ENCODE measurements at regions not wholly inside any gene's neighbourhood (a gene's known extent, or its start where the extent isn't known, plus 50 kb on each side); places are given as distances from the start of the nearest gene placed in this dataset.
A peak's percentile ranks its signal among the peaks of the same experiment; 100 is the strongest.

DNA sequence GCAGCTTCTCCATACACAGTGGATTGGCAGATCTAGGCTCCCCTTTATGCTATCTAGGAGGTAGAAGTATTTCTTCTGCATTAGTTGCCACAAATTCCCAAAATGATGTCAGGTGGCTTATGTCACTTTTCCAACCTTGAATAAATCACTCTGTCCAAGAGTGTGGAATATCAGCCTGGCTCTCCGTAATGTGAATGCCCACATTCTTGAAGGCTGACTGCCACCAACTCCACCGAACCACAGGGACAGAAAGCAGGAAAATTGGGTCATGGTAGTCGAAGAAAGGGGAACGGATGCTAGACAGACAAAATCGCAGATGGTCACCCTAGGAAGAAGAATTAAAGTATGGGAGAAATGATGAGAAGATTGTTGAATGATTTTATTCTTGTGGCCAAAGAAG, 624.9 kb upstream of the CDH2 start:
- no peak for DNase-seq

DNA sequence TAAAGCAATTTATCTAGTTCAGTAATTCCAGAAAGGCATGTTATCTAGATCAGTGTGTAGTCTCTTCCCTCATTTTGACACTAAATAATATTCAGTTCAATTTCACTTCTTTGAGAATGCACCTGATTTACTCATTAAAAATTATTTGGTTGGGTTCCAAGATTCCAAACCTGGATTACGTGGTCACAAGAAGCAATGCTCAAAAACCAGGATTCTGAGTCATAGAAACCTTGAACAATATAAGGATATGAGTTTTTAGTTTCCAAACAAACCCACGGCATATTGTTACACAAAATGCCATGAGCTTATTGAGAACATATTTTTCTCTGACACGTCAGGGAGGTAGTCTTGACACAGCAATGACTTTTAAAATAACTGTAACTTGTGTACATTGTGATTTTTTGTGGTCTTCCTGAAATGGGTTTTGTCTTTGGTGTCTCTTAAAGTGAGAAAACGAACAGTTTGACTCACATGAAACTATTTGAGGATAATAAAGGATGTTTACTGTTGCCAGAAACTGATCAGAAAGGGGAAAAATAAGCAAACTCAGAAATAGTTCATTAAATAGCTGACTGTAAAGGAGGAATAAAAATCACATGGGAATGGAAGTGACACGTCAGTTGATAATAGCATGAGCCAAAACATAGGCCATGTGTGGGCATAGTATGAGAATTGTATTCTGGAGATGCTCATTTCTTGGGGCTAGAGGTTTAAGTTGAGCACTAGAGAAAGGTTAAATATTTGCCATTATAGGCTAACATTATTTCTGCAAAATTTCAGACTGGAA, 617.7 kb upstream of the CDH2 start:
- no peak for DNase-seq

DNA sequence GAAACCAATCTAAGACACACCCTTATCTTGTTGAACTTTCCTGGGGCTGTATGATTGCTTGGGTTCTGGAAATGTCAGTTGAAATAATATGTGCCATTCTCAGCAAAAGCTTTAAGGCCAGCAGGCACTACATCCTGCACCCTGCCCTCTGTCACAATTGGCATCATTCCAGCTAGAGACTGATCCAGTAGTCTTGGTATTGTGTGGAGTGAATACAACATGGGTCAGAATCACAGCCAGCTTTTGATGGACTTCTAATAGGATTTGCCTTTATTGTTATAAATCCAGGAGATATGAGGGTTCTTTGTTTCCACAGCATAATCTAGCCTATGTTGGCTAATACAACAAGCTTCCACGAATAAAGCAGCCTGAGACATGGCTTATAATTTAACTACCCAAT, 617.0 kb upstream of the CDH2 start:
- DNase-seq = peak in 1 of 56 donors; percentile 12

DNA sequence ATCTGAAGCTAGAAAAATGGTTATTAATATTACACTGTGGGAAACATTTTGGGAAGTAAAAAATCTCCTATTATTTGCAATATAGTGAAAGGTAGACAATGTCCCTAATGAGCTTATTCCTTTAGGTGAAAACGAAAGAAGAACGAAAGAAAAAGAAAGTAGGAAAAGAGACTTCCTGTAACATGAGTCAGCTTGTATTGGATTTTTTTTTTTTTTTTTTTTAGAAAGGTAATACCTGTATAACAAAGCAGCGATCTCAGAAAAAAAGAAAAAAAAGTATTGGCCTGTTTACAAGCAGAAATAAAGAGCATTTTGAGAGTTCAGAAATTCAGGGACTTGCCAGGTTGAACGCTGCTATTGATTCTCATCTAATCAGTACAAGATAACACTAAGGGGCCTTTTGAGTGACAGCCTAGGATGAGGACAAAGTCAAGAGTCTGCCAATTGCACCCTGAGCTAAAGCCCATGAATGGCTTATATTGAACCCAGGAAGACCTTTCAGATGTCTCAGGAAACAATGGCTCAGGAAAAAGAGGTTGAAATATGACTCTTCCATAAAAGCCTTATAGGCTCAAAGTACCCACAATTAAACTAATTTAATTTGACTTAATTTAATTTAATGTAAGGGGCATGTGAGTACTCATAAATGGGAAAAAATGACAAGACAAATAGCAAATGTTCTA, 615.6 kb upstream of the CDH2 start:
- DNase-seq = no peak

DNA sequence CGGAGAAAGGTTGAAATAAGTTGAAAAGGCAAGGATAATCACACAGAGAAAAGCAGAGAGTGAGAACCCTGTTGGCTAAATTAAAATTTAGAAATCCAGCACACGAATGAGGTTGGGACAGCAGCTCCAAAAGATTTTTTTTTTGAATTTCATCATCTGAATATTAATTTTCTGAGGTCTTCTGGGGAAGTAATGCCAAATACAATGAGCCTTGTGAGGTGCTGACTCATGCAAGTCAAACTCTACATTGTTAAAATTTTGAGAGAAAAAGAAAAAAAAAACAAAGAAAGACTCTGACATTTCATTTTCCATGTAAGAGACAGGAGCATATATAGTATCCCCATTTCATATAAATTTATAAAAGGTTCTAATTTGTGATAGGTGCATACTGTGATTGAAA, 614.2 kb upstream of the CDH2 start:
- DNase-seq = no peak

DNA sequence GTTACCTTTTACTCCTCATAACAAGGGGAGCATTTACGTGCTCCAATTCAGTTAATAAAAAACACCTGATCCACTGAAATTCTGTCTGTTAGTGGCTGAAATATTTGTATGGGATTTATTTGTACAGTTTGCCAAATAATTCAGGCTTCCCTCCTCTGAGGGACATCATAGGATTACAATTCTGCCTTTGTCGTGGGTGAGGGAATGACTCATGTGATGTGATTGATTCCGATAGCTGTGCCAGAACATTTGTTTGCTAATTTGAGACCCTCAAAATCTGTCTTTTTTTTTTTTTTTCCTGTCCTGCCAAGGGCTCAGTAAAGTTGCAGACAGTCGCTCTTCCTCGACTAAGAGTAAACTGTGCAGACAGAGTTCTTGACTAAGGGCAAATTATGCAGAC, 612.6 kb upstream of the CDH2 start:
- DNase-seq = peak in 2 of 56 donors; percentile 2 to 16

DNA sequence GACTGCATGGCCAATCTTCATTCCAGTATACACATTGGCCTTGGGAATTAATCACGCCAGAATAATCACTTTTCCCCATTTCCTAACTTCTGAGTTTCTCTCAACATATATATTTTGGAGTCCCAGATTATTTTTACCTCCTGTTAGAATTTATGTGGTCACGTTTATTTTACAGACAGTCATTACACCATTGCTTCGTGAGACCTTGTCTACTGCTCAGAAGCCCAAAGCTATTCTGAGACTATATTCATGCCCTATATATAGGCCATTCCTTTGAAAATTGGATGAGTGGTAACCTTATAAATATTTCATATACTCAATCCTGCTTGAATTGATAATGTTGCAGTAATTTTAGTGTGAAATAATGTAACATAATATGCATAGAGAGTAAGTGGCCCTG, 610.0 kb upstream of the CDH2 start:
- no peak for DNase-seq

DNA sequence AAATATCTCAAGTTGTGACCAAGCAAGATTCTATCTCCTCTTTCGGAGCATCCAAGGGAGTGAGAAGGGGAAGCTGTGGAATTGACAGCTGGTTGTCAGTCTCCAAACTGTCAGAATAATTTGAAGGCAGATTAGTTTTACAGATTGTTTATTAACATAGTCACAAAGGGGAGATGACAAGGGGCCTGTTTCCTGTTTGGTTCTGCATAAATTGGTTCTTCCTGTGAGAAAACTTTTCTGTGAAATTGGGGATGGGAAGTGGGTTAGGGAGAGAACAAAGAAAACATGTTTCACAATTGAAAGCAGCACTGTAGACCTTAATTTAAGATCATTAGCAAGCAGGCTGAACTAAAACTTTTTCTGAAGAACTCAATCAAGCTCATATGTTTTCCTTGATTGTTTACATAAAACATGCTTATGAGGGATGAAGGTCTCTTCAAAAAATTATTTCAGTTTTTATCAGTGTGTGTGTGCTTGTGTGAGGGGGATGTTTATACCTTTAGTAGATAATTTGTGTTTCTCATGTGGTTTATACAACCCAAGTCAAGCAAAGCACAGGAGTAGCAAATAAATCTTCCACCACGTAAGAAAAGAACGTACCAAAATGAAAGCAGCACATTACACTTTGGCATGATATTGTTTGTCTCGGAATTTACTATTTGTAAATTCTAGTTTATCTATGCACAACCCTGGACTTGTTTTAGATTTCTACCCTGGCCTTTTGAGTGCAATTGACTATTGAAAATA, 604.9 kb upstream of the CDH2 start:
- no peak for DNase-seq

DNA sequence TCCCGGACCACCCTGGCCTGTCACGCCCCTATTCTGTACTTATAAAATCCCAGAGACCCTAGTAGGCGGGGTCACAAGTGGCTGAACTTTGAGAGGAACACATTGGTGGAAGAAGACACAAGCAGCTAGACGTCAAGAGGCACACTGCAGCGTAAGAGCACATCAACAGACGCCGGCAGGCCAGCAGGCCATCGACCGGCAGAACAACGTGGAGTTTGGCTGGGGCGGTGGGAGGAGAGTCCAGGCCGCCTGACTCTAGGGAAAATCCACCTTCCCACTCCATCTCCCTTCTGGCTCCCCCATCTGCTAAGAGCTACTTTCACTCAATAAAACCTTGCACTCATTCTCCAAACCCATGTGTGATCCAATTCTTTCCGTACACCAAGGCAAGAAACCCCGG, 601.8 kb upstream of the CDH2 start:
- DNase-seq = no peak

DNA sequence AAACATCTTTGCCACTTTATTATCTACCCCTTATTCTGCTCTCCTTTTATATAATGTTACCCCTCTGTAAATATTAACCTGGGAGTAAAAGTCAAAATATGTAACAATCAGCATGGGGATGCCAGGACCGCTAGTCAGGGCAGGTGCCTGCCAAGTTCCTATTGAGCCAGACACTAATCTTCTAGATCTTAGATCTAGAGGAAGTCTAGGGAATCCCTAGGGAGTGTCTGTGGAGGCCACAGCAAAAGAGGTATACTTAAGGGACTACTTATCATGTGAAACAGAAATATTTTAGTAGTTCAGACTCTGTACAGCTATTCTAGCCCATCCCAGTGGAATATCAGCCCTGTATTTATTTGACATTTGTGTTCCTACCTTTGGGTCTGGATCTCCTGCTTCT, 600.8 kb upstream of the CDH2 start:
- no peak for DNase-seq

DNA sequence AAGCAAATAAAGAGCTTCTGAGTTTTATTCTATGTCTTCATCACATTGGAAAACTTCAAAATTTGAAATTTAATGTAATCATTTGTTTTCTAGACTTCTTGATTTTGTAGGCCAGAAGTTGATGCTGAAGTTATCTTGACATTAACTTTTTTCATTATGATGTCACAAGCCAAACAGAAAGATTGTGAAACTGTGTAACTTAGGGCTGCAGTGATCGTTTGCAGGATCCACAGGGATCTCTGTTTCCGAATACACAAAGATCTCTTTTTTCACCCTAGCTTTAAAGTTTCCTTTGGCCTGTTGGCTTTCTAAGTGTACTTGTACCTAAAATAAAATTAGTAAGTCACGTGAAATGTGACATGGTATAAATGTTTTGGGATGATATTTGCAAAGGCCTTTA, 594.9 kb upstream of the CDH2 start:
- DNase-seq = no peak

DNA sequence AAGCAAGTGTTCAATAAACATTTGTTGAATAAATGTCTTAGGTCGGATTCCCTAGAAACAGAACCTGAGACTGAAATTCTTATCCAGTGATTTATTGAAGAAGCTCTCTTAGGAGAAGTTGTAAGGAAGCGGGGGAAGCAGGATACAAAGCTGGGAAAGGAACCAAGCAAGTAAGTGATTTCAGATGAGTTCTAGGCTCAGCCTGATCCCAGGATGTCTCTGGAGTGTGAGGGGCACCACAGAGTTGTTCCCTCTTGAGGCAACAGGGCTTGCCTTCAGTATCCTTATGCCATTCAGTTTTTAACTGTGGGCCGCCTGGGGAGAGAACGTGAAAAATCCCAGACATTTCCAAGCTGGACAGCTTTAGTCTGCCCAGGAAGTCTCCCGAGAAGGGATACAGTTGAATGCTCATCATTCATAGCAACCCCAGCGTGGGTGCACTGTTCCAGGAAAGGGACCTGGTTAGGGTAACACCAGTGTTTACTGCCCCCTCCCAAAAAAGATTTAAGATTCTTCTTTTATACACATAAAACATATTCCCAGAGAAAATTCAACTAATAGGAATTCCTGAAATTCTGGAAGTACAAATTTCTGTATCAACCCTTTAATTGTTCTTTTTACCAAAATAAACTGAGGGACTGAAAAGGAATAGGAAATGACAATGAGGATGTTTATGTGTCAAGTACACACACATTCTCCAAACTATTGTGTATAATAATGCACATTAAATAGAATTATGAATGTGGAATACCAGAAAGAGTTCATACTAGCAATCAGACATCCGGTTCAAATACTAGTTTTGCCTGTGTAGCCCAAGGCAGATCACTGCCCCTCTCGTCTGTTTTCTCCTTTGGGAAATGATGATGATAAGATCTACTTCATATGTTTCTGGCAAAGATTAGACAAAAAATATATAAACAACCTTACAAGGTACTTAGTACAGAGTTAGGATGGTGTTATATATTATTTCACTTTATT, 592.1 kb upstream of the CDH2 start:
- no peak for DNase-seq

DNA sequence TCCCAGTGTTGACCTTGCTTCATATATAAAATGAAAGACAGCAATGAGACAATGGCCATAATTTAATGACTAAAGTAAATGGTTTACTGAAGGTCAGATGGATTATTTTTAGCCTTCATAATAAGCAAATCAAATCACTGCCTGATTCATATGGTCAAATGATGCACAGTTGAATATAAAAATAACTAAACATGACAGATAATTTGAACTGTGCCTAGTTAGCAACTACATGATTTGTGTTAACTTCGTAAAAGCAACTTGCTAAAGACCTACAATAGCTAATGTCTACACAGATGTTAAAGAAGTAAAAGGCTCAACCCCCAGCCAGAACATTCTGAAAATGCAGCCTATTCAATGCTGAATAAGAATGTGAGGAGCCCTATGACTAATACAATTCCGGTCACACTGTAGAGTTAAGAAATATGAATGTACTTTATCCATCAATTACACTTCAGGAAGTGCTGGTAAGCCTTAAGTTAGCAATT, 590.8 kb upstream of the CDH2 start:
- DNase-seq = no peak

DNA sequence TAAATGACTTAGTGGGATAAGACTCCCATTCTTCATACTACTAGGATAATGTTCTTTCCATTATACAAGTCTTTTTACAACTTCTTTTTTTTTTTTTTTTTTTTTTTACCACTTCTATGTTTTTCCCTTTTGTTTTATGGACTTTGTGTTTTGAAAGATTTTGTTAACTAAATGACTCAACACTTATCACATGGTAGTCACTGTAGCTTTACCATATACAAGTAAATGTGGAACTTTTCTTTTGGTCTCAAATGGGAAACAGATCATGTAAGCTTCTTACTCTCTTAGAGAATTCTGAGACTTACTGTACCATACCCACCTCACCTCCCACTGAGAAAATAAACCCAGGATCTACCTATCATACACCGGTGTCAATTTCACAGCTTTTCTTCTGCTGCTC, 590.3 kb upstream of the CDH2 start:
- no peak for DNase-seq

DNA sequence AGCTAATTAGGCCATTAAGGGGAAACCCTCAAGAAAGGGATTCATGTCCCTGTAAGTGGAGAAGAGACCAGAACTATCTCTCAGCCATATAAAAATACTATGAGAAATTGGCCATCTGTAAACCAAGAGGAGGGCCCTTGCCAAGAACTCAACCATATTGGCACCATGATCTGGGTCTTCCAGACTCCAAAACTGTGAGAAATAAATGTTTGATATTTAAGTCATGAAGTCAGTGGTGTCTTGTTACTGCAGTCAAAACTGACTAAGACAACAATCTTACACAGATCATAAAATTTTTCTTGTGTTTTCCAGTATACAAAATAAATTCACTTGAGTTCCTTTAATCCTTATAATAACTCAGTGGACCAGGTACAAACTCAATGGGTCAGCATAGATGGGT, 589.8 kb upstream of the CDH2 start:
- no peak for DNase-seq

DNA sequence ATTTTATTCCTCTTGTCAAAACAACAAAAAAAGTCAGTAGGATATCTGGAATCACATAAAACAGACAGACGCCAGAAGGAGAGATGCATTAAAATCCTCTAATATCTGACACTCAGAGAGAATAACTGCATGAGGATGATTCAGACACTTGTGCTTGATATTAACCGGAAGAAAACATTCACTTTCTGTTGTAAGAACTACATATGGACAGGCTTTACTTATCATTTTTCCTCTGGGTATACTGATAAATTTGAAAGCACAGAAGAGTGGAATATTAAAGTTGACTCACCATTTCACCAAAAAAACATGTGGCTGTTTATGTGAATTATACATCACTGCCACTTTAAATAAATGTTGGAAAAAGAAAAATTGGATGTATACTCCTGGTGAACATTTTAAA, 589.1 kb upstream of the CDH2 start:
- no peak for DNase-seq

DNA sequence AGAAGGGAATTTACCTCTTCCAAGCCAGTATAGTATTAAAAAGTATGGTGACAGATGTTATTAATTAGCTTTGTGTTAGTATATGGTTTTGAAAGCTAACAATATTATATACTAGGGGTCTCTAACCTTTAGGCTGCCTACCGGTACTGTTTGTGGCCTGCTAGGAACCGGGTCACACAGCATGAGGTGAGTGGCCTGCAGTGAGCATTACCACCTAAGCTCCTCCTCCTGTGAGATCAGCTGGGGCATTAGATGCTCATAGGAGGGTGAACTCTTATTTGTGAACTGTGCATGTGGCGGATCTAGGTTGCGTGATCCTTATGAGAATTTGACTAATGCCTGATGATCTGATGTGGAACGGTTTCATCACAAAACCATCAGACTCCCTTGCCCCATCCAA, 583.4 kb upstream of the CDH2 start:
- no peak for DNase-seq

DNA sequence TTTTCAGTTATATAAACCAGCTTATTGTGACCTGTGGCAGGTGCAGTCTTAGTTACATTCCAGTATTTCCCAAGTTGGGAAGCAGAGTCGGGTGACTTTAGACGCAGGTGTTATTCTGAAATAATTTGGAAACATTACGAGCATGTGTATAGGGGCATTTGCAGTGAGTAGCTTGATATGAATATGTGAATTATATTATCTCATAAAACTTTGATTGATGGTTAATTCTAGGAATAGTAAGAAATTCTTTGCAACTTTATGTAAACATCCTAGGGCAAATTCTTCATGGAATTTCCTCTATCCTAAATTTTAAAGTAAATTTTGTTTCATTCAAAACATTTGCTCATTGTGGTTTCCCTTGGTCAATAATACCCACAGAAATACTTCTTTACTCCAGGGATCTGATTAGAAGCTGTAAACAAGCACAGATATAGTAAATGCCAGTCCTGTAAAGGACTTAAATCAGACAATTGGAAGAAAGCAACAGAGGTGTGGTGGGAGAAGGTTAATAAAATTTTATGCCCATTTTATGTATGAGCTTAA, 580.6 kb upstream of the CDH2 start:
- no peak for DNase-seq

DNA sequence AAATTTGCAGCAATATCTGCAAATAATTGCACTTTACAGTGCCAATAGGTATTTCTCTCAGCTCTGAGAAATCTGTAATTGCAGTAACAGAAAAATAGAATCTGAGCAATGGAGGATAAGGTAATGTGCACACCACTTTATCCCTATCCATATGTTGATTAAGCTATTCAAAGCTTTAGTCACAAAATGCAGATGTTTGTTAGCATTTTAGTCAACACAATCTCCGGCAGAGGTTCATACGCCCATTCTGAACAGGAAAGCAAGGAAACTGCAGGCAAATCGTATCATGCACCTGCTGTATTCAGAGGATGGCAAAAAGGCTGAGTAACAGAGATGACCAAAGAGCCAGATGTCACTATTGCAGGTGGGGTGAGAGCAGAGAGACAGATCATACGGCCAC, 566.2 kb upstream of the CDH2 start:
- DNase-seq = no peak

DNA sequence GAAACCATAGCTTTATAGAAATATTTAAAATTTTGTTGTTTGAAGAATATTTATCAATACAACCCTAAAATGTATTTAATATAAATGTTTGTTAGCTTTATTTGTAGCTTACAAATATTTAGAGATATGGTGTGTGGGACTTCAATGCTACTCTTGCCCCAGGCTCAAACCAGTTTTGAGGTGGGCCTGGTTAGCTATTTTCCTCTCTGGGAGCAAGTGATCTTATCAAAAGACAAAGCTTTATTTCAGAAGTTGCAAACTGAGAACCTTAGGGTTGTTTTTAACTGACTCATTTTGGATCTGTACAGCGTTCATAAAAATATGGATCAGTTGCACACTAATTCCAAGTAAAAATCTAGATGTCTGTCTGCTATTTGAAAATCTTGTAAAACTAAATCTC, 563.6 kb upstream of the CDH2 start:
- no peak for DNase-seq

DNA sequence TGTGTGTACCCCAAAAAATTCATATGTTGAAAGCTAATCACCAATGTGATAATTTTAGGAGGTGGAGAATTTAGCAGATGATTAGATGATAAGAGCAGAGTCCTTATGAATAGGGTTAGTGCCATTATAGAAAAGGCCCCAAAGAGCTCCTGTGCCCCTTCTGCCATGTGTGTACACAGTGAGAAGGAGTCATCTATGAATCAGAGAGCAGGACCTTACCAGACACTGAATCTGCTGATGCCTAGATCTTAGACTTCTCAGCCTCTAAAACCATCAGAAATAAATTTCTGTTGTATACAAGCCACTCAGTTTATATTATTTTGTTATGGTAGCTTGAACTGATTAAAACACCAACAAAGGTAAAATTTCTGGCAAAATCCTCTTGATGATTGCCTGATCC, 560.0 kb upstream of the CDH2 start:
- no peak for DNase-seq

Data from nucleus accumbens (tissue), 56 donors.